ENCODE measurements at regions not wholly inside any gene's neighbourhood (a gene's known extent, or its start where the extent isn't known, plus 50 kb on each side); places are given as distances from the start of the nearest gene placed in this dataset.

DNA sequence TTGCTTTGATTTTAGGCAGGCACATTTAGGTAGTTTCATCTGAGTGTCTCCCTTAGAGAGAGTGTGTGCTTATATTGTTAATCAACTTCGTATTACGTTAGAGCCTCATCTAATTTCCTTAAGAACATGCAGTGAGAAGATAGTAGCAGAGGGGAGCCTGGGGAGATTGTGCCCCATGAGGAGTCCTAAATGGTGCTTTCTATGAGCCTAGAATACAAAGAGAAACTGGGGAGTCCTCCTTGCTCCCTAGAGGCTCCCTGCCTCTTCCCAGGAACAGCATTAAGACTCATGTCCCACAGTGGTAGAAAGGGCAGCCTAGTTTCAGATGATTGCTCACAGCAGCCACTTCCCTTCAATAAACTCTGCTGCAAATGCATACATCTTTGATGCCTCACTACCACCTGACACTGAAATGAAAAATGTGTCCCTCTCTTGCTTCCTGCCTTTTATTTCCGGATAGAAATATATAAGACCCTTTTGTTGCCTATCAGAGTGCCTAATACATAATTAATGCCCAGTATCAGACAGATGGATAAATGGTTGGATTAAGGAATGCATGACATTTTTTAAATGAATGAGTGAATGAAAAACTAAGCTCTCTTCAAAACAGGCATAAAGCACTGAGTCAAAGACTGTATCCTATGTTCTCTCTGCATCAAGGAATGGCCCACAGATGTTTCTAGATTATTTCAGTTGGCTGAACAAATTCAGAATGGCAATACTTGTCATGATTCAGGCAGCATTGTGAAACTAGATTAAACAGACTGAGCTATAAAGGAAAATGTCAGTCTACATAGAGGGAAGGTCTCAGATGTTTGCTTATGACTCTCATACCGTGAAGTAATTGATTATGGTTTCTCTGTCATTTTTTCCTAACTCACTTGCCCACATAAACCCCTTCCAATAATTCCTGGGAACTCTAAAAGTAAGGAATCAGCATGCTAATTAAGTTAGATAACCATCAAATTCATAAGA, 362.1 kb downstream of the LRRC3B start:
- H3K79me2 ChIP-seq (ENCODE audit: insufficient read depth, low read depth, low read length) = no peaks in the 10 kb centered on the region
- H4K20me1 ChIP-seq (ENCODE audit: insufficient read depth, low read length) = no peaks in the 10 kb centered on the region
- BruUV-seq (replicated peaks) = no TSS peak
- intact Hi-C loops (cut with micrococcal nuclease; ENCODE audit: unreplicated experiment) = no loop called here
- ChIA-PET POLR2A (no interaction called here), CTCF (ENCODE audit: unreplicated experiment) (no interaction called here)
- DNase-seq (ENCODE audit: low spot score) = no peak
- no peak overlapping the region for H3K27ac ChIP-seq (ENCODE audit: low read depth, low read length, poor library complexity, severe bottlenecking)
- H2AFZ ChIP-seq (ENCODE audit: low read length) = no peak overlapping the region
- no peaks in the 10 kb centered on the region for H3K9me3 ChIP-seq (ENCODE audit: low read length)
- H3K4me2 ChIP-seq (ENCODE audit: low read length) = no peak overlapping the region
- H3K4me3 ChIP-seq (ENCODE audit: low read depth, low read length, poor library complexity, severe bottlenecking) = no peak overlapping the region
- TF ChIP-seq CTCF (conservative IDR thresholded peaks at IDR 0.05; ENCODE audit: low read length) (no peak), EZH2phosphoT487 (IDR thresholded peaks at IDR 0.05; ENCODE audit: borderline replicate concordance, low read depth, low read length) (no peak)
- no peaks in the 10 kb centered on the region; the same call in 1 of the 2 replicates for H3K9me2 ChIP-seq (ENCODE audit: insufficient read depth, low read length)
- H3K4me1 ChIP-seq (ENCODE audit: insufficient read depth, low read length, poor library complexity, severe bottlenecking) = no peaks in the 10 kb centered on the region
- no peaks in the 10 kb centered on the region for H3K36me3 ChIP-seq (ENCODE audit: insufficient read depth, low read length)

DNA sequence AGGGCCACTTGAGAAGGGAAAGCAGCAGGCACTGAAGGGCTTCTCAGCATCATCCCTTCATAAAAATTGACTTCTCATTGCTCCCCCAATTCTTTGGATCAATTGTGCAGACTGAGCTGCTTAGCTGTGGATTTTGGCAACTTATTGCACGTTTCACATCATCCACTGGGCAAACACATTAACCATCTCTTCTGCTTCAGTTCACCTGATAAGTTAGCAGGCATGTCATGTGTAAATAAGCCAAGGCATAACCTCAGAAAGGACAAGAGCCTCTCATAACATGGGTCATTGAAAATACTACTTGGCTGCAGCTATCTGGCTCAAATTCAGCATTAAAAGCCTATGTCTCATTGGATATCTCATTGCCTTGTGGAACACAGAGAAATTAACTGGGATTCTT, 366.5 kb downstream of the LRRC3B start:
- POLR2A ChIA-PET = no interaction called here
- CTCF ChIA-PET (ENCODE audit: unreplicated experiment) = no interaction called here
- Histone ChIP-seq H3K4me1 (ENCODE audit: insufficient read depth, low read length, poor library complexity, severe bottlenecking) (no peaks in the 10 kb centered on the region), H3K27ac (ENCODE audit: low read depth, low read length, poor library complexity, severe bottlenecking) (no peak overlapping the region), H2AFZ (ENCODE audit: low read length) (no peak overlapping the region), H3K79me2 (ENCODE audit: insufficient read depth, low read depth, low read length) (no peaks in the 10 kb centered on the region), H3K9me3 (ENCODE audit: low read length) (no peaks in the 10 kb centered on the region), H3K36me3 (ENCODE audit: insufficient read depth, low read length) (no peaks in the 10 kb centered on the region), H3K9me2 (ENCODE audit: insufficient read depth, low read length) (no peaks in the 10 kb centered on the region), H4K20me1 (ENCODE audit: insufficient read depth, low read length) (no peaks in the 10 kb centered on the region), H3K4me3 (ENCODE audit: low read depth, low read length, poor library complexity, severe bottlenecking) (no peak overlapping the region), H3K4me2 (ENCODE audit: low read length) (no peak overlapping the region)
- TF ChIP-seq CTCF (conservative IDR thresholded peaks at IDR 0.05; ENCODE audit: low read length) = no peak
- TF ChIP-seq EZH2phosphoT487 (IDR thresholded peaks at IDR 0.05; ENCODE audit: borderline replicate concordance, low read depth, low read length) = no peak
- no TSS peak for BruUV-seq (replicated peaks)
- DNase-seq (ENCODE audit: low spot score) = no peak
- intact Hi-C loops (cut with micrococcal nuclease; ENCODE audit: unreplicated experiment) = no loop called here

DNA sequence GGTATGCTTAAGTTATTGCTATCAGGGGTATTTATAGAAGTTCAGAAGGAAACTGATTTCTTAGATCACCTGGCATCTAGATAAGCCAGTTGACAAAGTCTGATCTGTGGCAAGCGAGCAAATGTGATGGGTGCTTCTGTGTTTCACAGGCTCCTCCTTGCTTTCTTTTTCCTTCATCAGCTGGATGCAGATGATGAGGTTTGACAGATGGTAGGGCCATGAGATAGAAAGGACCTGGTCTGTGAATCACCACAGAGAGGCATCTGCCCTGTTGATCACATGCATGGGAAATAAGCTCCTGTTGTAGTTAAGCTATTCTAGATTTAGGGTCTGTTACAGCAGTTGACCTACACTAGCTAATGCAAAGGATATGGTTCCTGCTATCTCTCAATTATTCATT, 372.0 kb downstream of the NEK10 start:
- Histone ChIP-seq H3K79me2 (ENCODE audit: insufficient read depth, low read depth, low read length) (no peaks in the 10 kb centered on the region), H3K4me1 (ENCODE audit: insufficient read depth, low read length, poor library complexity, severe bottlenecking) (no peaks in the 10 kb centered on the region), H2AFZ (ENCODE audit: low read length) (no peak overlapping the region), H3K27ac (ENCODE audit: low read depth, low read length, poor library complexity, severe bottlenecking) (no peak overlapping the region), H3K36me3 (ENCODE audit: insufficient read depth, low read length) (no peaks in the 10 kb centered on the region), H3K9me2 (ENCODE audit: insufficient read depth, low read length) (no peaks in the 10 kb centered on the region), H3K9me3 (ENCODE audit: low read length) (no peaks in the 10 kb centered on the region), H3K4me2 (ENCODE audit: low read length) (no peak overlapping the region), H4K20me1 (ENCODE audit: insufficient read depth, low read length) (no peaks in the 10 kb centered on the region), H3K4me3 (ENCODE audit: low read depth, low read length, poor library complexity, severe bottlenecking) (no peak overlapping the region)
- intact Hi-C loops (cut with micrococcal nuclease; ENCODE audit: unreplicated experiment) = no loop called here
- ChIA-PET POLR2A (interaction anchor here (0.6 kb wide), 1 partner anchor 57 kb away, joined by 3 read pairs; no protein-coding TSS in a partner anchor), CTCF (ENCODE audit: unreplicated experiment) (no interaction called here)
- TF ChIP-seq CTCF (conservative IDR thresholded peaks at IDR 0.05; ENCODE audit: low read length) (no peak), EZH2phosphoT487 (IDR thresholded peaks at IDR 0.05; ENCODE audit: borderline replicate concordance, low read depth, low read length) (no peak)
- no peak for DNase-seq (ENCODE audit: low spot score)
- no TSS peak for BruUV-seq (replicated peaks)

Data from OCI-LY7 (cell line).